ENCODE measurements at regions not wholly inside any gene's neighbourhood (a gene's known extent, or its start where the extent isn't known, plus 50 kb on each side); places are given as distances from the start of the nearest gene placed in this dataset.

GRCh38 chr1:95974586-95974985 lies 740.6 kb downstream of the RWDD3 start:
- TF ChIP-seq CTCF (conservative IDR thresholded peaks at IDR 0.05; ENCODE audit: control insufficient read depth, insufficient read depth, low read depth, low read length) = no peak
- H3K4me3 ChIP-seq (ENCODE audit: control insufficient read depth, low read depth, low read length) = no peak overlapping the region
- DNase-seq (ENCODE audit: low read depth) = peak; percentile 18

GRCh38 chr1:95982711-95983110 lies 738.9 kb upstream of the PTBP2 start:
- no peak for TF ChIP-seq CTCF (conservative IDR thresholded peaks at IDR 0.05; ENCODE audit: control insufficient read depth, insufficient read depth, low read depth, low read length)
- DNase-seq (ENCODE audit: low read depth) = no peak
- no peak overlapping the region for H3K4me3 ChIP-seq (ENCODE audit: control insufficient read depth, low read depth, low read length)

GRCh38 chr1:95983831-95984230 lies 737.8 kb upstream of the PTBP2 start:
- TF ChIP-seq CTCF (conservative IDR thresholded peaks at IDR 0.05; ENCODE audit: control insufficient read depth, insufficient read depth, low read depth, low read length) = no peak
- no peak for DNase-seq (ENCODE audit: low read depth)

GRCh38 chr1:95984798-95985374 lies 736.7 kb upstream of the PTBP2 start:
- no peak overlapping the region for H3K4me3 ChIP-seq (ENCODE audit: control insufficient read depth, low read depth, low read length)
- no peak for TF ChIP-seq CTCF (conservative IDR thresholded peaks at IDR 0.05; ENCODE audit: control insufficient read depth, insufficient read depth, low read depth, low read length)
- no peak for DNase-seq (ENCODE audit: low read depth)

More at GRCh38 chr1:95983831-95984230, 737.8 kb upstream of the PTBP2 start:
- H3K4me3 ChIP-seq (ENCODE audit: control insufficient read depth, low read depth, low read length) = no peak overlapping the region

- H3K4me3 ChIP-seq (ENCODE audit: control insufficient read depth, low read depth, low read length) = no peak overlapping the region
- TF ChIP-seq CTCF (conservative IDR thresholded peaks at IDR 0.05; ENCODE audit: control insufficient read depth, insufficient read depth, low read depth, low read length) = no peak
- DNase-seq (ENCODE audit: low read depth) = no peak
Observed at GRCh38 chr1:95990033-95990432, 731.6 kb upstream of the PTBP2 start.

- no peak overlapping the region for H3K4me3 ChIP-seq (ENCODE audit: control insufficient read depth, low read depth, low read length)
- no peak for TF ChIP-seq CTCF (conservative IDR thresholded peaks at IDR 0.05; ENCODE audit: control insufficient read depth, insufficient read depth, low read depth, low read length)
- DNase-seq (ENCODE audit: low read depth) = no peak
Observed at GRCh38 chr1:95991787-95992520, 729.6 kb upstream of the PTBP2 start.

Data from fibroblast of mammary gland (primary cell).